Hepatic stellate cell (primary cell): ENCODE measurements at regions not wholly inside any gene's neighbourhood (a gene's known extent, or its start where the extent isn't known, plus 50 kb on each side); places are given as distances from the start of the nearest gene placed in this dataset.
"Not testable (repeated sequence)": the region's sequence is repeated elsewhere in the genome, so short reads cannot be mapped to it uniquely, and the experiment has no call there.

Experiments used
- DNase-seq: peaks from one replicate; pipeline ENCODE4 v3.0.0; 2011; ENCODE audit warnings: low spot score

DNA sequence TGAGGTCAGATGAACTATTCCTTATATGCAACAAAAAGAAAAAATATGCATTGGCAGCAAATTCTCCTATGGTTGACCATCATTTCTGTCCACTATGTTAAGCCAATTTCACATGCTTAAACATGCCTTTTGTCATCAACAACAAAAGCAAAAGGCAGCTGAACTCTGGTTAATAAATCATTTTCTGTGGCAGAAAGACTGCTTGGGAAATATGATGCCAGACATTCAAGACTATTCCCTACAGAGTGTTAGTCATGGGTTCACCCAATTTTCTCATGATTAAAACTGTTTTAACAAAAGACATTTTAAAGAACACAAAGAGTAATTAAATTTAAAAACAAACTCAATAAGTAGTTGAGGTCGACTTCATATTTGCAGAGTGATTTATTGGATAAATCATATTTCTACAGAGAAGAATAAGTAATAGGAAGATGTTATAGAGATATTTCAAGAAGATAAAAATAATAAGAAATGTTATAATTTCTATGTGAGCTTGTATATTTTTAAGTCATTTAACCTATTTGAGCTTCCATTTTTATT is 890.6 kb downstream of the STPG2 start:
- DNase-seq: no peak

DNA sequence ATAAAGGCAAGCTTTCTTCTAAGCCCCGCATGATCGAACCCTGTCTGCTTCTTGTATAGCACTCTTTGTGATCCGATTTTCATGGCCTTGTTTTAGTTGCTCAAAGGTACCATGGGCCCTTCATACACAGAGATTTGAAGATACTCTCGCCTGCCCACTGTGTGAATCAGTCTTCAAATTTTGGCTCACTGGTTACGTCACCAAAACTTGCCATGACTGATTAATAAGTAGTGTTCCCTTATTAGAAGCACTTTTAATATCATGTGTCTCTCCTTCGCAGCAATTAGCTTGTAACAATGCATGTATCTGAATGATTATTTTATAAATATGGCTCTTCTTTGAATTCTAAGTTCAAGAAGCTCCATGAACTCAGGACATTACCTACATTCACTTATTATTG is 880.5 kb downstream of the STPG2 start:
- no peak for DNase-seq

DNA sequence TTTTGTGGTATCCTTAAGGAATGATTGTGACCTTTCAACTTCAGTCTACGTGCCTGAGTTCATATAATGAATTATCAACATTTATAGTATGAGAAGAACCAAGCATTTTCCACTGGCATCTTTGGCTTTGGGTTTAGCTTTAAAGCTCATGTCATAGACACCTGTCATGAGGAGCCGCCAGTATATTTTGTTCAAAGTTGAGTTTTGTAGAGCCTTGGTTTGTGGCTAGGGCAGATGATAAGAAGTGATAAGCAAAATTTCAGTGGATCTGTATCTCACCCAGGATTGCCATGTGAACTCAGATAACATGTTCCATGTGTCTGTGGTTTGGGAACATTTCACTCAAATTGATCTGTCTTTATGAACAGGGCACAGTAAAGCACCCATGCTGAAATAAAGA is 873.2 kb downstream of the STPG2 start:
- DNase-seq: no peak

DNA sequence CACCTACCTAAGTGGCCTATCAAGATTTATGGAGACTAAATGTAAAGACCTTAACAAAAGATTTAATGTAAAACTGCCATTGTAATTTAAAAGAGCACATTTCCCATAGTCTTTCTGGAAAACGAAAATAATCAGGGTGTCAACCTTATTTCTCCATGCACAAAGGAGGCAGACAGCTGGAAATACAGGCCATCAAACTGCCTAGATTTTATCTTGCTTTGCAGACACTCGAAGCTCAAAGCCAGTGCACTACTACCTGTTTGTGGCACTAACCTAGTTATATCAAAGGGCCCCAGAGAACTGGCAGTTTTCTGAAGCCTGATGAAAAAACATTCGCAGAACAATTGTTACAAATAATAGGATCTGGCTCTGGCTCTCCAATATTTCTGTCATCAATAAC is 863.9 kb downstream of the STPG2 start:
- no peak for DNase-seq

DNA sequence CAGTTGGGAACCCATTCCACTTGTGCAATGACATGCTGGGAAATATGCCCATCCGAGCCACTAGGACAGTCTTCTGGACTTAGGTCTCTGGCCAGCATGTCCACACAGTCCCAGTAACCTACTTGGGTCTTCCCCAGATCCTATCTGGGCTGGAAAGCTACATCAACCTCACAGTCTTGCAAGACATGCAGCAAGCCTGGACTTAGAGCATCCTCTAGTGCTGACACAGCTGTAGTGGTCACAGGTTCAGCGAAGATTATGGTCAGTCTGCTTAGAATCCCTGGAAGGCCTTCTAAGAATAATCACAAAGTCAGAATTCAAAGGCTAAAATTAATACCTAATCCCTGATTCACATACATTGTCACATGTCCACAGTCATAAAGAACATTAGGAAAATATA is 842.7 kb downstream of the STPG2 start:
- no peak for DNase-seq

DNA sequence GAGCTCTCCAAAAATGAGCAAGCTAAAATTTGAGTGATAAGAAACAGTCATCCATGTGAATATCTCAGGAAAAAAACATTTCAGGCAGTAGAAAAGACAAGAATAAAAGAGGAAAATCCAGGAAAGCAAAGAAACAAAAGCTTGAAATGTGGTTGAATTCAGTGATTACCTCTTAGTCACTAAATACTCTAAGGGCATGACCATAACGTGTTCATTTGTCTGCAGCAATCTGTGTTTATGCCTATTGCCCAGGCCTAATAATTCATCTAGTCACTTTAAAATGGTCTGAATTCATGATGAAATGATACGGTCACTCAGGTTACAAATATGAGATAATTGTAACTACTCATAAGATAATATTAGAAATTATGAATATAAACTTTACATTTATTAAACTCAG is 837.9 kb downstream of the STPG2 start:
- DNase-seq: no peak

DNA sequence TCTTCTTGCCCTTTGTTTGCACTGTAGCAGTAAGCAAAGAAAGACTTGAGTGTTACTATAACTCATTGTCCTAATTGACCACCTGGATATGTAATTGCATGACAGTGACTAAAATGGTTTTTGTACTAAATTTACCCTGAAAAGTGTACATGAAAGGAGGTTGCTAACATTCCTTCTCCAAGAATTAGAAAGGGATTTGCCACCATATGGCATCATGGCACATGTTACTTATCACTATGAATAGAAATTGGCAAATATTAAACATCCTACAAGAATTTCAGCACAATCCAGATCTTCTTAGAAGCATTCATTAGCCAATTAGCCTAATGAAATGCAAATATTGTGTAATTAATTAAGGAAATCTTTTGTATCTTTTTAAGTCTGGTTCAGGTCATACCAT is 834.2 kb downstream of the STPG2 start:
- DNase-seq: no peak

DNA sequence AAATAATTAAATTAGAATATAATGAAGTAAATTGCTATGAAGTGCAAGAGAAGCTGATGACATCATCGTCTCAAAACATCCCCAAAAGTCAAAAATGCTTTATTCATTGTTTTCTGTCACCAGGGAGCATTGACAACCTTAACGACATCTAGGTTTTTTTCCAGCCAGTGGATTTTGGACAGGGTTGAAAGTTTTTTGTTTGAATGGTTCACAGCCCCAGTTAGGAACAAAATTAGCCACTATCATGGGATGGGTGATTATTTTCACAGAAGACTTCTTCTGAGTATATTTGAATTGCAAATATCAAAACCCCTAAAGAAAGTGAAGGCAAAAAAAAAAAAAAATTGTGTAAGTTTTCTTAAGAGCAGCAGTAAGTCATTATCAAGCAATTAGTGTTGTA is 826.1 kb downstream of the STPG2 start:
- DNase-seq: no peak

DNA sequence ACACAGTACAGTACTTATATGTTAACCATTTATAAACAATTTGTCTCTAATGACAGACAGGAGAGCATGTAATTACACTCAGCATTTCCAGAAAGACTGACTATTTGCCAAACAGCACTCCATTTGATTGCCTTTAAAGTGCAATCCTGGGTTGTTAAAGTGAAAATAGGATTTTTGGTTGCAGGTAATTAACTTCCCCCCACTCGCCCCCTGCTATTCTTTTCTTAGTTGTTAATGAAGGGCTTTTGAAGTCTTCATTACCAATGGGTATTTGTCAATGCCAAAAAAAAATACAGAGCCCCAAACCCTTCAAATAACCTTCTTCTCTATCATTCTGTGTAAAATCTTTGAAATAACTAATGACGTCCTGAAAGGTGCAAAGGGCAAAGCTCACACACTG is 825.6 kb downstream of the STPG2 start:
- DNase-seq: no peak

DNA sequence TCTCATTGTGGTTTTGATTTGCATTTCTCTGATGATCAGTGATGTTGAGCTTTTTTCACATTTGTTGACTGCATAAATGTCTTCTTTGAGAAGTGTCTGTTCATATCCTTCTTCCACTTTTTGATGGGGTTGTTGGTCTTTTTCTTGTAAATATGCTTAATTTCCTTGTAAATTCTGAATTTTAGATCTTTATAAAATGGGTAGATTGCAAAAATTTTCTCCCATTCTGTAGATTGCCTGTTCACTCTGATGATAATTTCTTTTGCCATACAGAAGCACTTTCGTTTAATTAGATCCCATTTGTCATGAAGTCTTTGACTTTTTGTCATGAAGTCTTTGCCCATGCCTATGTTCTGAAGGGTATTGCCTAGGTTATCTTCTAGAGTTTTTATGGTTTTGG is 817.5 kb downstream of the STPG2 start:
- DNase-seq: not testable (repeated sequence)

DNA sequence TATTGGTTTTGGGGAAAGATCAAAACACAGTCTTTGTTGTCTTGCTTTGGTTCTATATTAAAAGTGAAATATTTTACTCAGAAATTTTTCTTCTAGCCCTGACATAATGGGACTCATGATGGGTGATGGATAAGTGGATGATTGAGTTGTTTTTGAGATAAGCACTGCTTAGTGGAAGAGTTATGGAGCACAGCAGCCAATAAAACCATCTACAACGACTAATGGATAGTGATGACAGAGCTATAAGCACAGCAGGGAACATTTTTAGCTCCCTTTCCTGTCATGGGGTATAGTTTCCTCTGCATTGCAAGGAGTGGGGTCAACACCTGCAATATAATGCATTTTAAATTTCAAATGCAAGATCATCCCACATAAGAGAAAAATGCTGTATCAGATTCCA is 812.4 kb downstream of the STPG2 start:
- no peak for DNase-seq

DNA sequence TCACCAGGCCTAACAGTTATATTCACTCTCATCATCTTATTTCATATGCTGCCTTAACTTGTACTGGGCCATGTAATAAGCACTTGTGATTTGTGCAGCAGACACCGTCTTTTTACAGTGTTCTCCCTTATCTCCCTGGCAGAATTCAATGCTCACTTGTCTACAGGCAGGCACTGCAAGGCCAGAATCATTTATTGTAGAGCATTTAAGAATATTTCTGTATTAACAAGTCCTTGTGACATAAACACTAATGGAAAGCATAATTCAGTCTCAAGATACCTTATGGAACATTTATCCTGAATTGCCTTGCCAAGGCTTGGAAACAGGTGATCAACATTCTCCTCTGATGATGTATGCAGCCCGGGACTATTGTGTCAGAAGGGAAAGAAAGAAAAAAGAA is 808.9 kb downstream of the STPG2 start:
- DNase-seq: no peak

DNA sequence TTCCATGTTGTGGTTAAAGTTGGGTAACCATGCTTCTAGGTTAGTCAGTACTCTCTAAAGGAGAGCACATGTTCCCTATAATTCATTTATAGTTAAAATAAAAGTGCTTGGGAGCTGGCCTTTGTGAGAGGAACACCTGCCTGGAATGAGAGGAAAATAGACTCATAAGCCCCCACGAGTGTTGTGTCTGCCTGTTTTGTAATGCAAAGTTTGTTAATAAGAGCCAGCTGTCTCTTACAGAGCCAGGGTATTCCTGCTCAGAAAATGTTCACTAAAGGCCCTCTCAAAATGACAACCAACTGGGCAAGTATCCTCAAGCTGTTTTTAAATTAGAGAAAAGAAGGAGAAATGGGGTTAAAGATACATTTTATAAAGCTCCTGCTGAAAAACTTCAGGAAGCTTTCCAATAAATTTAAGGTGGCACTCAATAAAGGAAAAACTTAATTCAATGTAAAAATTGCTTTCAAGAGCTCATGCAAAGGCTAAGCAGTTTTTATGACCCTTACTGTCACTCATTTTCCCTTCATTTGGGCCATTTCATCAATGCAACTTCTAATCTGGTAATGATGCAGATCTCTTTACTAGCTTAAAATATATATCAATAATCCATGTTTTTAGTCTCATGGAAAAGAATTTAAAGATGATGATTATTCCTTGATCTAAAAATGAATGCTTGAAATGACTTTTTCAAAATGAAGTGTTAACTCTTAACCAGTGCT is 793.6 kb downstream of the STPG2 start:
- no peak for DNase-seq

DNA sequence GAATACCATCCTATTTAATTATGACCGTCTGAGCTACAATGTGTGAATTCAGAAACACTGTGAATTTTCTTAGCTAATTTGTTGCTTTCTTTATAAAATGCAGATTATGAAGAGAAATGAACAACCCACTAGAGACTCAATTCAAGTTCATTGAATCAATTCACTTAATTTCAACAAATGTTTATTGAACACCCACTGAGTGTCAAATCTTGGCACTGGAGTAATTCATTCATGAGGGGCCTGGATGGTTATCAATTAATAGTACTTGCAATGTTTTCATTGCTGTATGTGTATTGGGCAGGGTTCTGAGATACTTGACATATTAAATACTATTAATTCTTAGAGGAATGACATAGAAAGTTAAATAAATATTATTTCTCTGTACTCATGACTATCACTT is 789.4 kb downstream of the STPG2 start:
- DNase-seq: no peak

DNA sequence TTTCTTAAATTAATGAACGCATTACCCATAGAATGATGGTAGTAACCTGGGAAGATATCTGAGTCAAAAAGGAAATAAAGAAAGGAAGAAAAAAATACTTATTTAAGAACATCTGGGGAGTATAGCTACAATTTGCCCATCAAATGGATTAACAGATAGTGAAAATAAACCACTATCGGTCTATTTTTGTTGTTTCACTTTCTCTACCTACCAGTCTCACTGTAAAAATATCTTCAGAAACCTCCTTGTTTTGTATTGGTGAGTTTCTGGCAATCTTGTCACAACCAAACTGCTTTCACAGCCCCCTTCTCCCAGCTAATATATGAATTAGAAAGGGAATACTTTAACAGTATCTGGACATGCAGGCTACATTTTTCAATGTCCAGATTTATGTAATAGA is 783.5 kb downstream of the STPG2 start:
- DNase-seq: no peak

DNA sequence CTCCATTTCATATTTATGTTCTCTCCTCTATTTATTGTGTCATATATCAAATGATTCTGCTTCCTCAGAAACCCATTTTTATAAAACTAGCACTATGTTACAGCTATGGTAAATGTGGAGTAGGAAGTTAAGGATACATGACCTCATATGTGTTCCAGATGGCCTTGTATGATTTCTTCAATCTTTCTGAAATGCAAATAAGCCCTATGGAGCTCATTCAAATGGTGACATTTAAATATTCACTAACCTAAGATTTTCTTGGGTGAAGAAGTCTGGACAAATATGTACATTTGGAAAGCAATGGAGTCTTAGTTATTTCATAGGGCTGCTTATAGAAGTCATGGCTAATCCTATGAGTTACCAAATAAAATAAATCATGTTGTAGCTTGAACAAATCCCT is 782.5 kb downstream of the STPG2 start:
- DNase-seq: no peak

DNA sequence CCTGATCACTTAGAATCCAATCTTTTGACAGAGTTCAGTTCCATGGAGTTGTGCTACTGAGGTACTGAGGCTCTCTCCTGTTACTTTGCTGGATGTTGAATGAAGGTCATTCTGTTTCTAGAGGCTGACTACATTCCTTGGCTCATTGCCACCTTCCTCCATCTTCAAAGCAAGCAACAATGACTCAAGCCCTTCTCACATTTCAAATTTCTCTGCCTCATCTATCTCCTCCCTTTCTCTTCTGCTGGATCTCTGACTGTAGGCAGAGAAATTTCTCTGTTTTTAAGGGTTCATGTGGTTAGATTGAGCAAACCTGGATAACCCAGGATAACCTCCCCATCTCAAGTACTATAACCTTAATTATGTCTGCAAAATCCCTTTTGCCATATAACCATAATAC is 775.4 kb downstream of the STPG2 start:
- no peak for DNase-seq

DNA sequence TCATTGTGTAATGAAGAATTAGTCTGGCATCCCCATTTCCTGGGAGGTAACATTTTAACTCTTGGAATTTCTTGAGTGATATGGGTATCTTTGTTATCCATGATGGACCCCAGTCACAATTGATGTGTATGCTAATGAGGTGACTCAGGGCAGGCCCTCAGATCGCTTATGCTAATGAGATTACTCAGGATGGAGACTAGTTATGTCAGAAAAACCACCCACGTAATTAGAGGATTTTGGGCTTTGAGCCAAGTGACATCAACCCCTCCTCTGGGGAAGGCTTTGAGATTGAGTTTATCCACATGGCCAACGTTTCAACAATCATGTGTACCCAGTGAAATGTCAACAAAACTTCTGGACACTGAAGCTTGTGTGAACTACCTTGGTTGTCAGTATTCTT is 772.7 kb downstream of the STPG2 start:
- no peak for DNase-seq

DNA sequence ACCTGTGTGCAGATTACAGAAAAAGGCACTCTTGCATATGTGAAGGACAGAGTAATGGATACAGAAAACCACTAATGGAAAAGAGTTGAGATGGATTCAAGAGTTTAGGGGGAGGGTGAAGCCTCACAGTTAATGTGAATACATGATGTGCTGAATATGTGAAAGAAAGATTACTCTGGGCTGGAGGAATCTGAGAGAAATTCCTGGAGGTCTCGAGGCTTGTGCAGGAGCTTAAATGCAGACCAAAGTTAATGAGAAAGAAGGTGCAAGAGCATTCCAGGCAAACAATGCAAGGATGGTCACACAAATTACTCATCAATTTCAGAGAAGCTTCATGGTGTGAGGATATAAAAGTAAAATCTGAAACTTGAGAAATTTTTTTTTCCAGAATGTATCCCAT is 768.8 kb downstream of the STPG2 start:
- no peak for DNase-seq

DNA sequence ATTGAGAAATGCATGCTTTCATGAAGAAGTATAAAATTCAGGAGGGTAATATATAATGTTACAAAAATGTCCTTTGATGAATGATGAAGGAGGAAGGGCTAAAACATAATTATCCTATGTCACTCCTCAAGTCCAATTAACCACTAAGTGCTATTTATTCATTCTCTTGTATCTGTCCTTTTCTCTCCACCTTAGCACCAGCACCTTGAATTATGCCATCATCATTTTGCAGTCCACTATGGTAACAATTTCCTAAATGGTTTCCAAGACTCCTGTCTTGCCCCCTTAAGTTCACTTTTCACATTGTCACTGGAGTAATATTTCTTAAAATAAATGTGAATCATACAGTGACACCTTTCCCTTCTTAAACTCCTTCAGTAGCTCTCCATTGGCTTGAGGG is 756.3 kb downstream of the STPG2 start:
- no peak for DNase-seq

DNA sequence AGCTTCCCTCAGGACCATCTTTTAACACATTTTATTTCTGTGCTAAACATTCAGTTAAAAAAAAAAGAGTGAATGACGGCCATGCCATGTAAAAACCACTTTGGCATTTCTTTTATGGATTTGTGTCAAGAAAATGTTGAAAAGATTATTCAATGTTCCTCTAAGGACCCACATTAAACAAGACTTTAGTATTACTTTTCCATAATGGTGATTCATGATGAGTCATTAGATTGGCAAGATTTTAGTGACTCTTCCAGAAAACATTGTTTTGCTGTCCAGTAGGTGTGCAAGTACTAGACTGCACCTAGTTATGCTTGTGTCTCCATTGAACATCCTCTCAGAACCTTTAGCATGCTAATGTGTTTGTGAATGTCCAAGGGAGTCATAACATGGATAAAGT is 748.6 kb downstream of the STPG2 start:
- DNase-seq: no peak

DNA sequence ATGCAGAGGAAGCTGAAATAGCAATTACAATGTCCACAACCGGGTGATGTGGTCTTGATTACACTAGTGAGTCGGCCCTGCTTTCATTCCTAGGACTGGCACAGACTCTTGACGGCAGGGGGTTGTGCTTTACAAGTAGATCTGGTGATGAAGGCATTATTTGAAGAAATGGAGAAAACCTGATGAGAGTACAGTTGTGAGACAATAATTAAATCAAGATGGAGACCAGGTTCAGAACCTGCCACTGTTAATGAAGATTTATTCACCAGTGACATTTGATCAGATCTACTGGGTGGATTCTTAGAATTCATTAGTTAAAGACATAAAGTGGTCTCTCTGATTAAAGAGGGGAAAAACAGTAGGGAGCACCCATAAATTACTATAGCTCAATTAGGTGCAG is 747.2 kb downstream of the STPG2 start:
- no peak for DNase-seq

DNA sequence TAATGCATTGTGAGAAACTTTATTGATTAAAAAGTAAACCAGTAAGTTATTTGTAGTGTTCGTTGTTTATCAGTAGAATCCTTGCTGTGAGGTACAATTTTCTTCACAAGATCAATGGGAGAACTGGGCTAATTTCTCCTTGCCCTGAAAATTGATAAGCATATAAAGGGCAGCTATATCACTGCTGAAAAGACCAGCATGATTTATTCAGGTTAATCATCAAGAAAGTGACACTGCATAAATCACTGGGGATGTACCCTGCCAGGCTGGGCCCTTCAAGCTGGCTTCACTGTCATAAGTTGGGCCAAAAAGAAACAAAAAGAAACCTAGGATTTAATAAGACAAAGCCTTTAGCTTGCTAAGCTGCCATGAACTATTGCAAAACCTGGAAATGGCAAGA is 746.7 kb downstream of the STPG2 start:
- DNase-seq: no peak

DNA sequence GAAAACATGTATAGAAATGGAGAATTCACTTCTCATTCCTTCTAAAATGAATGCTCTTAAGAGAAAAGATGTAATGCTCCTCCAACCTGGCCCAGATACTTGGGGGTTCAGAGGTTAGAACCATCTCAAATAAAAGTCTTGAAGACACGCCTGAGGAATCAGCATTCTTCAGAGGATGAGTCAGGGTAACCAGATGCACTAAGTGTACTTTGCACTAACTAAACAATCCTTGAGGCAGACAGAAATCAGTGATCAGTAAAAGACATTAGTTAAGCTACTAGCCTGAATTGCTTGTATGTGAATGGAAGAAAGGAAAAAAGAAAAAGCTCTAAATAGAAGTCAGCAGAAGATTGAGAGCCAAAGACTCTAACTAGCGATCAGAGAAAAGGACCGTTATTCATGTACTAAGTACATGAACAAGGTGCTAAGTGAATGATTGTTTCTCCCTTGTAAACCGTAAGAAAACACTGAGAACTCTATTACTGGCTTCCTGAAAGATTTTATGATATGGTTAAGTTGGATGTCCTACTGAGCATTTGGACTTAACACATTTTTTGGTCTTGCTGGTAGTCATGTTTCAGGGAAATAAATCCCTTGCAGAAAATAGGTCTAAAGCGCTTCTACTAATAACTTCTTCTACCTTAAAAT is 738.3 kb downstream of the STPG2 start:
- no peak for DNase-seq
